LoVo (cell line): ENCODE measurements at regions not wholly inside any gene's neighbourhood (a gene's known extent, or its start where the extent isn't known, plus 50 kb on each side); places are given as distances from the start of the nearest gene placed in this dataset.

Experiments used
- DNase-seq: peaks from one replicate; pipeline ENCODE4 v3.0.0-alpha.2; 2016; ENCODE audit warnings: low spot score

DNA sequence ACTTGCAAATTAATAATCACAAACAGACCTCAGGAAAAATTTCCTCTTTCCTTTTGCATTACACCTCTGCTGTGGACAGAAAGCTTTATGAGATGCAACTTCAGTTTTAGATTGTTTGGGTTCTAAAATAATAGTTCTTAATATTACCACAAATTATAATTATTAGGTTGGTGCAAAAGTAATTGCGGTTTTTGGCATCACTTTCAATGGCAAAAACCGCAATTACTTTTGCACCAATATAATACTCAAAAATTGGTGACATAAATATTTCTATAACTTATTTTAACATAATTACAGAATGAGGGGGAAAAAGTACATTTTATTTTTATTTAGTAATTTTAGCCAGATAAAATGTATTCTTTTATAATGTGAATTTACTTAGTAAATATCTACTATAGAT, 804.4 kb upstream of the FAM98A start:
- no peak for DNase-seq

- DNase-seq = no peak
Observed at GRCh38 chr2:34402376-34402775, 803.3 kb upstream of the FAM98A start.

GRCh38 chr2:34401186-34401585, 802.1 kb upstream of the FAM98A start:
- no peak for DNase-seq

GRCh38 chr2:34388446-34388845, 789.3 kb upstream of the FAM98A start:
- DNase-seq = no peak

DNA sequence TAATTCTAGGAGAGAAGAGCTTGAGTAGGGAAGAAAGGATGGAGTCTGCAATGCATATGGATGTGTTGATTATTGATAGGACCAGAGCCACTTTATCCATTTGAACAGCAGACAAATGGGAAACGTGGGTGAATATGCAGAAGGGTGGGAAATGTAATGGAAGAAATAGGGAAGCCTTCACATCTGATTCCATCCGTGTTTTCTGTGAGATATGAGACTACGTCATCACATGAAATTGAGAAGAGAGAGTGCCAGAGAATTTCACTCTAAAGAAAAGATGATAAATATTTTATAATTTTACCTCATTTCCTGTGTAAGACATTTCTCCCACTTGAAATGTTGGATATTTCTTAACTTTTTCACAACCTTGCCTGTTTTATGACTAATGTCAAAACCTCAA, 788.4 kb upstream of the FAM98A start:
- no peak for DNase-seq

DNA sequence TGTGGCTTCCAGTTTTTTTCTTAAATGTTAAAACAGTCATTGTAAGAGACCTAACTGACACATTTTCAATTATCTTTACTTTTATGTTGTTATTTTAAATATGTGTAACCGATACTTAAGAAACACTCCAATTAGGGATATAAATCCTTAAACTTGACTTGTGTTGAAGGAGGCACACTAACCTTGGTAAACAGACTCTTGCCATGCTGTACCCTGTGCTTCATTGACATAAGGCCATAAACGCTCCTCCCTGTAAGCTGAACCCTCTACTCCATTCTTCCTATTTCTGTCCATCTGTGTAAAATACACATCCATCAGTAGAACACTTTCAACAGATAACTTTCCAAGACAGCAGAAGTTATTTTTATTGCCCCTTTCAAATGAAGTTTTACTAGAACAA, 780.5 kb upstream of the FAM98A start:
- no peak for DNase-seq

GRCh38 chr2:34373586-34374233, 774.6 kb upstream of the FAM98A start:
- no peak for DNase-seq

GRCh38 chr2:34372967-34373366, 773.9 kb upstream of the FAM98A start:
- DNase-seq = no peak

GRCh38 chr2:34371711-34372110, 772.6 kb upstream of the FAM98A start:
- DNase-seq = no peak

DNA sequence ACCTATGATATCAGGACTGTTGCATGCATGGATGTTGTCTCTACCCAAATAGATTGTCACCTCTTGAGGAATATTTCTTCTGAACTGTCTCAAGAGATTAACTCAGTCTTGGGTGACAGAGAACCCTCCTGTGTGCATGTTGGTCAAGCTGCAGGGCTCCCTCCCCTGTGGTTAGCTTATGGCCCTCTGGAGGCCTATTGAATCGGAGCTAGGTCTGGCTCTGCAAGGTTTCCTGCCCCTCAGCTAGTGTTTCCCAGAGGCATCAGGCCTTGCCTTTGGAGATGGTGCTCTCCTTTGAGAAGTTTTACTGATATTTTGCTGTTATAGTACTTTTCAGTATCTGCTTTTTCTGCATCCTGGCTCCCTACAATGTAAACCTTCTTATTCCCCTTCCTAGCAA, 769.2 kb upstream of the FAM98A start:
- no peak for DNase-seq

GRCh38 chr2:34365932-34366331, 766.8 kb upstream of the FAM98A start:
- DNase-seq = no peak

GRCh38 chr2:34365512-34365911, 766.4 kb upstream of the FAM98A start:
- no peak for DNase-seq

DNA sequence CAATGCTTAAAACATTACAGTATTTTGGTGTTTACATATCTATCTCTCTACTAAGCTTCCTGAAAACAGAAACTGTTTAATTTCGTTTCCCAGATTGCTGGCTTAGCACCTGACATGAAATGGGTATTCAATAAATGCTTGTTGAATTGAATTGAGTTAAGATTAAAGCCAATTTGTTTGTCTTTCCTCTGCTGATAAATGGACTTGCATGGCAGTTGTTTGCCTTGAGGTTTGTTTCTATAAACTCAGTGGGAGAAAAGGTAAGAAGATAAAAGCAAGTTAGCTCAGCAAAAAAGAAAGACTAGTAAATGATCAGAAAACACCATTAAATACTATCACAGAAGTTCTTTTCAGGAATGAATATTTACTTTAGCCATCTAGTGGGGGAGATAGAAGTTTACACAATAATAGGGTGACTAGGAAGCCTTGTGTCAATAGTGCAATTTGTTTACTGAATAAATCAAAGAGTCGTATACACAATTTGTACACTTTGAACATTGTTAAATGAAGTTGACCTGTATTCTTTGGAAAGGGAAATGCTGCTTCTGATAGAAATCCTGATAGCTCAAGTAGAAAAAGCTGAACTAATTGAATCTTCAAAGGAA, 754.5 kb upstream of the FAM98A start:
- no peak for DNase-seq

- no peak for DNase-seq
Observed at GRCh38 chr2:34349527-34349926, 750.4 kb upstream of the FAM98A start.

DNA sequence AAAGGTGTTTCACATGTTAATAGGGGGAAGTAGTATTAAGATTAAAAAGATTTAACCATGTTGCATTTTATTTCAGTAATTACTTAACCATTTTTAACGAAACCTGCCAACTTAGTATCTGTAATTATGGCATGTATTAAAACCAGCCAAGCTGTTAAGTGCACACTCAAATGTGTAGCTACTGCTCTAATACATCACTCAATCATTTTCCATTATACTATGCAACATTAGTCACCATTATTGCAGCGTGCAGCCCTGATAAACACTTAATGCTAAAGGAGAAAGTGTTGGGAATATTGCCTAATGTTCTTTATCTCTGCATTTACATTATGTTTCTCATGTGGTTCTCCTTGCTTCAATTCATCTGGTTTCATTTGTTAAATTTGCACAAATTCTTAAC, 745.9 kb upstream of the FAM98A start:
- no peak for DNase-seq

DNA sequence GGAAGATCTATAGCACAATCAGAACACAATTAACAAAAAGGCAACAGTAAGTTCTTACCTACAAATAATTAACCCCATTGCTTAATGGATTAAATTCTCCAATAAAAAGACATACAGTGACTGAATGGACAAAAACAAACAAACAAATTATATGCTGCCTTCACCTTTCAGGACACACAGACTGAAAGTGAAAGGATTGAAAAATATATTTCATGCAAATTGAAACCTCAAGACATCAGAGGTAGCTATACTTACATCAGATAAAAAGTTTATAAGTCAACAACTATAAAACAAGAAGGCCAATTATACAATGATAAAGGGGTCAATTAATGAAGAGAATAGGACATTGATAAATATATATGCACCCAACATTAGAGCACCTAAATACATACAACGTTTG, 741.2 kb upstream of the FAM98A start:
- DNase-seq = no peak

GRCh38 chr2:34337735-34338134, 738.6 kb upstream of the FAM98A start:
- DNase-seq = no peak

DNA sequence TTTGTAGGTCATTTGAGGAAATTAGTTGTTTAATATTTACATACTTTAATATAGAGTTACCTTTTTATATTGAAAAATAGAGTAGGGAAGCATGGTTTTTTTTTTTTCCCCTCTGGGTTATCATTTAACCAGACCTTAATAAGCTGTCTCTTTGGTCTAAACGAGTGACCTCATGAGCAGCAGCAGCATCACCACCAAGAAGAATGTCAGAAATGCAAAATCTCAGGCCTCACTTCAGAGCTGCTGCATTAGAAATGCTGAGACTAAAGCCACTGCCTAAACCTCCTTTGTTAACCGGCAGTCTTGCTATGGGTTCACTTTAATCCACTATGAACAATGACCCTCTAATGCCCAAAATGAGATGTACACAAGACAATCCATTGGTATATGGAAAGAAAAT, 733.7 kb upstream of the FAM98A start:
- no peak for DNase-seq

GRCh38 chr2:34320056-34320455, 721.0 kb upstream of the FAM98A start:
- DNase-seq = no peak

GRCh38 chr2:34317797-34318196, 718.7 kb upstream of the FAM98A start:
- no peak for DNase-seq

DNA sequence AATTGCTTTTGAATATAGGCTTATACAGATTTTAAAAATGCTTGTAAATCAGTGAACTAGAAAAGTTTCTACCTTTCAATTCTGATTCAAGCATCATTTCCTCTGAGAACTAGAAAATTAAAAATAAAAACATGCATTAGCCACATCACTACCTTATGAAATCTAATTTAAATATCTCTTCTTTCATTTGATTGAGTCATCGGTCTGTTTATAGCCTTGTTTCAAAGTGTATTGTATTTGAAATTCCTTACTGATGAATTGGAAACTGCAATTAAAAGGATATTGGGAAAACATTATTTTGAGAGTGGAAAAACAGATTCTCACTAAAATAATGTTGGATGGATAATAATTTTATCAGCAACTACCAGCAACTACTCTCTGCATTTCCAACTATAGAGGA, 717.7 kb upstream of the FAM98A start:
- no peak for DNase-seq

DNA sequence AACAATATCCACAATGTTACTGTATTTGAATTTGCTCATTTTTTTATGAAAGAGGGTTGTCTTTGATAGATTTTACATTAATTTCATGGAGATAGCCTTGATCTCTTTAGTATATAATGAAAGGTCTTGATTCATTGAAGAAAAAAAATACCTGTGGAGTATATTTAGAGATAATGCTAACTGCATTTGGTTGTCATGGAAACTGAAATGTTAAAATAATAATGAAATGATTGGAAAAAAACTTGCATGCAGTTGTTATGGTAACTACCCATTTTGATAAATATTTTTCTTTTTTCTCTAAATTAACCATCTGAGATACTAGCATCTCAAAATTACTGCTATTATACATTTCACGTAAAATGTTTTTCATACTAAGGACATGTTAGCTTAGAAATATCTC, 712.7 kb upstream of the FAM98A start:
- DNase-seq = no peak

DNA sequence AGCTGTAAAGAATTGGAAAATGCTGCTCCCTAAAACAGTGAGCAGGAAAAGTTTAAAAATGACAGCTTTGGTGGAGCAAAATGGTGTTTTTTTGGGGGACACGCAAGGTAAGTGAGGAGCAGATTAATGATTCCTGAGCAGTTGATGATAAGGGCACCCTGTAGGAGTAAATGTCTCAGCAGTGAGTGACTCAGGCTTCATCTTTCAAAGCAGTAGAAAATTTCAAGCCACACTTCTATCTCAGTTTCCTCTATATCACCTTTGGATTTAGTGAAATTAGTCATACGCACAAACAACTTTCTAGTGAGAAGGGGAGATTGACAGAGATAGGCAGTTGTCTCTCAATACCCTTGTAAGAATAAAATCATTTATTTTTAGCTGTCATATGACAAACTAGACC, 709.0 kb upstream of the FAM98A start:
- no peak for DNase-seq

GRCh38 chr2:34307636-34308035, 708.5 kb upstream of the FAM98A start:
- DNase-seq = no peak
